A549 (cell line): ENCODE measurements at regions not wholly inside any gene's neighbourhood (a gene's known extent, or its start where the extent isn't known, plus 50 kb on each side); places are given as distances from the start of the nearest gene placed in this dataset.

Source experiments
- ATAC-seq, 2 experiments: fragments of 200-7000 bp in 1 of 2; fragments of >200 bp in 1 of 2; cut with Nextera tagmentation in 1 of 2; cut with Tn5 transposase in 1 of 2; 3 replicates each; pipeline versions ENCODE4 v1.8.0 to v1.9.1; 2018 to 2020; ENCODE audit warnings: mild to moderate bottlenecking in 1 of 2, moderate library complexity in 1 of 2
- CTCF ChIA-PET: fragments of 300-600 bp; sonication (Branson Sonifier 250); formaldehyde crosslinking; extraction: SDS; loops from one replicate; lab custom pipeline; 2021; ENCODE audit warnings: antibody characterized with exemption, inconsistent platforms; lab: Yijun Ruan, JAX
- POLR2A ChIA-PET: fragments of 350-600 bp; formaldehyde crosslinking; extraction: SDS; loops from one replicate; lab custom pipeline; 2021; ENCODE audit warnings: antibody characterized with exemption, inconsistent platforms; lab: Yijun Ruan, JAX
- DNase-seq, 2 experiments: peaks; one replicate each; pipeline versions ENCODE4 v3.0.0 to v3.0.0-alpha.2; 2011 to 2016; ENCODE audit warnings: low read depth in 1 of 2, low spot score in 1 of 2
- FAIRE-seq: peaks from 2 replicates; lab custom pipeline; 2011; peaks lifted over from hg19 to GRCh38; lab: Jason Lieb, UNC
- H3K27ac ChIP-seq, 2 experiments: fragments of >200 bp; sonication (Bioruptor Twin); formaldehyde crosslinking; 3 replicates each; pipeline ENCODE4 v1.5.1; 2016 to 2017
- H3K4me1 ChIP-seq: fragments of >200 bp; sonication (Bioruptor Twin); formaldehyde crosslinking; 3 replicates; pipeline ENCODE4 v1.6.1; 2016
- H3K4me2 ChIP-seq: fragments of >200 bp; sonication (Bioruptor Twin); formaldehyde crosslinking; 3 replicates; pipeline ENCODE4 v1.6.1; 2016
- H3K4me3 ChIP-seq: fragments of >200 bp; sonication (Bioruptor Twin); formaldehyde crosslinking; 3 replicates; pipeline ENCODE4 v1.5.1; 2016
- H3K9me3 ChIP-seq: fragments of >200 bp; sonication (Bioruptor Twin); formaldehyde crosslinking; 3 replicates; pipeline ENCODE4 v1.6.1; 2016
- ATOH8 ChIP-seq: fragments of 250-450 bp; sonication (Bioruptor Pico); IDR thresholded peaks from 2 replicates; pipeline ENCODE4 v1.5.0; 2020; ENCODE audit warnings: low read depth, mild to moderate bottlenecking, moderate library complexity
- BHLHE40 ChIP-seq: IDR thresholded peaks from 2 replicates; pipeline ENCODE4 v1.6.1; 2012; ENCODE audit warnings: low read depth, low read length, inconsistent platforms
- CHD2 ChIP-seq: fragments of 150-350 bp; IDR thresholded peaks from 2 replicates; pipeline ENCODE4 v1.6.1; 2014; ENCODE audit warnings: low read length; ENCODE audit not compliant: partially characterized antibody
- CTCF ChIP-seq: fragments of >200 bp; sonication (Bioruptor Twin); formaldehyde crosslinking; IDR thresholded peaks from 3 replicates; pipeline ENCODE4 v1.5.1; 2016
- EHF ChIP-seq: fragments of 250-450 bp; sonication (Bioruptor Pico); IDR thresholded peaks from 2 replicates; pipeline ENCODE4 v1.5.0; 2020; ENCODE audit warnings: mild to moderate bottlenecking
- ELK1 ChIP-seq: fragments of 150-350 bp; IDR thresholded peaks from 2 replicates; pipeline ENCODE4 v1.6.1; 2014; ENCODE audit warnings: low read depth, mild to moderate bottlenecking, low read length
- ESRRA ChIP-seq: fragments of 150-350 bp; IDR thresholded peaks from 2 replicates; pipeline ENCODE4 v1.6.1; 2014; ENCODE audit warnings: mild to moderate bottlenecking, low read length, borderline replicate concordance
- FOXS1 ChIP-seq: fragments of 250-450 bp; sonication (Bioruptor Pico); IDR thresholded peaks from 2 replicates; pipeline ENCODE4 v1.5.0; 2020; ENCODE audit warnings: mild to moderate bottlenecking, moderate library complexity
- HMGXB4 ChIP-seq: fragments of 250-450 bp; sonication (Bioruptor Pico); IDR thresholded peaks from 2 replicates; pipeline ENCODE4 v1.5.0; 2021; ENCODE audit warnings: mild to moderate bottlenecking, moderate library complexity, borderline replicate concordance
- HOXB13 ChIP-seq: fragments of 250-450 bp; sonication (Bioruptor Pico); IDR thresholded peaks from 2 replicates; pipeline ENCODE4 v1.5.0; 2020; ENCODE audit warnings: low read depth, mild to moderate bottlenecking, moderate library complexity
- HOXB5 ChIP-seq: fragments of 250-450 bp; sonication (Bioruptor Pico); IDR thresholded peaks from 2 replicates; pipeline ENCODE4 v1.5.0; 2020; ENCODE audit warnings: mild to moderate bottlenecking, moderate library complexity
- JUN ChIP-seq, 2 experiments: fragments of >200 bp; sonication (Bioruptor Twin); formaldehyde crosslinking; IDR thresholded peaks; 2 replicates in 1 of 2; 3 replicates in 1 of 2; pipeline ENCODE4 v1.6.1; 2016 to 2017
- JUNB ChIP-seq: fragments of >200 bp; sonication (Bioruptor Twin); formaldehyde crosslinking; IDR thresholded peaks from 2 replicates; pipeline ENCODE4 v1.6.1; 2016
- KDM5A ChIP-seq: fragments of 200-600 bp; sonication (generic); IDR thresholded peaks from 2 replicates; pipeline ENCODE4 v1.6.1; 2016; ENCODE audit warnings: antibody characterized with exemption, mild to moderate bottlenecking
- MAFK ChIP-seq: fragments of 450-650 bp; IDR thresholded peaks from 2 replicates; pipeline ENCODE4 v1.6.1; 2014; ENCODE audit not compliant: partially characterized antibody
- MYC ChIP-seq: IDR thresholded peaks from 2 replicates; pipeline ENCODE4 v1.6.1; 2012; ENCODE audit warnings: mild to moderate bottlenecking, inconsistent platforms, low read length, improper control_type of control experiment, borderline replicate concordance
- NPAS2 ChIP-seq: fragments of 250-450 bp; sonication (Bioruptor Pico); IDR thresholded peaks from 2 replicates; pipeline ENCODE4 v1.8.0; 2022; ENCODE audit warnings: mild to moderate bottlenecking, moderate library complexity, borderline replicate concordance
- NR3C1 ChIP-seq: fragments of >200 bp; sonication (Bioruptor Twin); formaldehyde crosslinking; IDR thresholded peaks from 3 replicates; pipeline ENCODE4 v1.6.1; 2017
- POLR2AphosphoS2 ChIP-seq: conservative IDR thresholded peaks from 2 replicates; pipeline ENCODE4 v1.6.1; 2012; ENCODE audit warnings: low read length, improper control_type of control experiment, inconsistent platforms
- RAD21 ChIP-seq, 2 experiments: fragments of >200 bp in 1 of 2; sonication (Bioruptor Twin) in 1 of 2; formaldehyde crosslinking in 1 of 2; IDR thresholded peaks in 1 of 2; conservative IDR thresholded peaks in 1 of 2; 2 replicates in 1 of 2; 3 replicates in 1 of 2; pipeline ENCODE4 v1.6.1; 2012 to 2018; ENCODE audit warnings: inconsistent platforms in 1 of 2
- RARB ChIP-seq: fragments of 250-450 bp; sonication (Bioruptor Pico); IDR thresholded peaks from 2 replicates; pipeline ENCODE4 v1.8.0; 2021; ENCODE audit warnings: mild to moderate bottlenecking, moderate library complexity
- RCOR1 ChIP-seq: fragments of 150-350 bp; IDR thresholded peaks from 2 replicates; pipeline ENCODE4 v1.6.1; 2014; ENCODE audit warnings: antibody characterized with exemption, low read length, low read depth
- RNF2 ChIP-seq: fragments of 200-600 bp; sonication (generic); IDR thresholded peaks from 2 replicates; pipeline ENCODE4 v1.6.1; 2016; ENCODE audit warnings: low read depth, mild to moderate bottlenecking, antibody characterized with exemption, moderate library complexity, borderline replicate concordance
- SREBF2 ChIP-seq: fragments of 450-650 bp; IDR thresholded peaks from 2 replicates; pipeline ENCODE4 v1.6.1; 2014; ENCODE audit warnings: mild to moderate bottlenecking, moderate library complexity
- TP53 ChIP-seq: fragments of 250-450 bp; sonication (Bioruptor Pico); IDR thresholded peaks from 2 replicates; pipeline ENCODE4 v1.5.0; 2021; ENCODE audit warnings: mild to moderate bottlenecking, moderate library complexity
- ZC3H11A ChIP-seq: fragments of 450-650 bp; IDR thresholded peaks from 2 replicates; pipeline ENCODE4 v1.6.1; 2014; ENCODE audit warnings: antibody characterized with exemption, mild to moderate bottlenecking
- ZSCAN20 ChIP-seq: fragments of 250-450 bp; sonication (Bioruptor Pico); IDR thresholded peaks from 2 replicates; pipeline ENCODE4 v1.8.0; 2022; ENCODE audit warnings: mild to moderate bottlenecking, moderate library complexity
- WGBS: methylation state at CpG from one replicate; pipeline ENCODE4 v1.1.6; 2017; ENCODE audit errors: missing lambda C conversion rate; 5-methylcytosine and 5-hydroxymethylcytosine counted together

GRCh38 chr5:2263763-2264162, 381.0 kb upstream of the IRX4 start (continued):
- TF ChIP-seq ELK1 (no peak), EHF (no peak), CTCF (no peak), FOXS1 (CRISPR knock-in tag) (no peak), ZC3H11A (no peak), POLR2AphosphoS2 (no peak), CHD2 (no peak), MAFK (no peak), HOXB5 (CRISPR knock-in tag) (no peak)

GRCh38 chr5:2262620-2263019, 379.9 kb upstream of the IRX4 start:
- Histone ChIP-seq H3K27ac (no peak overlapping the region), H3K4me2 (no peak overlapping the region), H3K4me3 (no peak overlapping the region), H3K4me1 (no peaks in the 10 kb centered on the region), H3K9me3 (no peaks in the 10 kb centered on the region)
- WGBS: 3% methylated on average over 4 of the region's 9 CpGs
- TF ChIP-seq JUN (IDR thresholded peaks at IDR 0.05) (no peak), HMGXB4 (CRISPR knock-in tag) (no peak), NPAS2 (CRISPR knock-in tag) (no peak), KDM5A (no peak), RCOR1 (no peak), HOXB13 (CRISPR knock-in tag) (no peak), RARB (CRISPR knock-in tag) (no peak), MYC (no peak), TP53 (CRISPR knock-in tag) (no peak), SREBF2 (no peak), BHLHE40 (no peak), ESRRA (no peak), ZC3H11A (no peak), ZSCAN20 (CRISPR knock-in tag) (no peak), RAD21 (conservative IDR thresholded peaks at IDR 0.05 in 1 of 2, IDR thresholded peaks at IDR 0.05 in 1 of 2) (no peak), EHF (no peak), JUNB (no peak), NR3C1 (no peak), RNF2 (no peak), ATOH8 (CRISPR knock-in tag) (no peak)
- ChIA-PET POLR2A (no interaction called here), CTCF (no interaction called here)
- DNase-seq (no peak), ATAC-seq (no peak), FAIRE-seq (no peak)
